K562 (cell line): ENCODE measurements at regions not wholly inside any gene's neighbourhood (a gene's known extent, or its start where the extent isn't known, plus 50 kb on each side); places are given as distances from the start of the nearest gene placed in this dataset.

Source experiments
- ATAC-seq: fragments of 200-7000 bp; cut with Tn5 transposase; 3 replicates; pipeline ENCODE4 v1.9.1; 2020; ENCODE audit warnings: moderate library complexity
- BruUV-seq: library from RNA; stranded (reverse); fragments of 400-500 nt; replicated peaks from 2 replicates; lab custom pipeline; 2021; lab: Mats Ljungman, UMichigan
- CTCF ChIA-PET: fragments of 300-600 bp; formaldehyde crosslinking; extraction: SDS; loops from one replicate; lab custom pipeline; 2021; ENCODE audit warnings: low intra/inter-chr PET ratio; lab: Yijun Ruan, JAX
- POLR2A ChIA-PET: fragments of 300-600, 350-650 bp; sonication (Branson Sonifier 250); formaldehyde crosslinking; extraction: SDS; loops from one replicate; lab custom pipeline; 2021; ENCODE audit warnings: antibody characterized with exemption, inconsistent platforms; lab: Yijun Ruan, JAX
- DNase-seq, 4 experiments: peaks; one replicate each; pipeline versions ENCODE4 v3.0.0 to v3.0.0-alpha.2; 2011 to 2018; ENCODE audit warnings: low spot score in 3 of 4, mixed read lengths in 3 of 4; ENCODE audit errors: extremely low read depth in 1 of 4
- FAIRE-seq: peaks from 2 replicates; lab custom pipeline; 2011; peaks lifted over from hg19 to GRCh38; lab: Jason Lieb, UNC
- H2AFZ ChIP-seq: 2 replicates; pipeline ENCODE4 v1.6.0; 2011; ENCODE audit warnings: low read depth, low read length, control low read depth, inconsistent platforms
- H3K27ac ChIP-seq: fragments of 200-600 bp; 3 replicates; pipeline ENCODE4 v1.8.0; 2011; ENCODE audit warnings: low read depth, mild to moderate bottlenecking, control low read depth, inconsistent platforms, low read length, moderate library complexity, mixed read lengths; ENCODE audit errors: extremely low read depth
- H3K27me3 ChIP-seq, 2 experiments: fragments of 300-600 bp in 1 of 2; 2 replicates in 1 of 2; 3 replicates in 1 of 2; pipeline versions ENCODE4 v1.6.0 to v1.8.0; 2011; ENCODE audit warnings: inconsistent platforms in 2 of 2, low read length in 2 of 2, mild to moderate bottlenecking in 1 of 2, mixed read lengths in 1 of 2, moderate library complexity in 1 of 2; ENCODE audit not compliant: control insufficient read depth in 2 of 2, insufficient read depth in 2 of 2
- H3K36me3 ChIP-seq: fragments of 300-600 bp; 3 replicates; pipeline ENCODE4 v1.8.0; 2011; ENCODE audit warnings: mild to moderate bottlenecking, low read length, inconsistent platforms; ENCODE audit not compliant: control insufficient read depth, insufficient read depth
- H3K4me1 ChIP-seq, 2 experiments: fragments of 200-600 bp in 1 of 2; replicated peaks in 1 of 2; 2 replicates in 1 of 2; 3 replicates in 1 of 2; pipeline versions ENCODE4 v1.5.1 to v1.8.0; 2011; ENCODE audit warnings: inconsistent platforms in 2 of 2, low read length in 2 of 2, mild to moderate bottlenecking in 1 of 2, mixed read lengths in 1 of 2, moderate library complexity in 1 of 2; ENCODE audit not compliant: control insufficient read depth in 2 of 2, insufficient read depth in 2 of 2
- H3K4me2 ChIP-seq: 2 replicates; pipeline ENCODE4 v1.6.1; 2011; ENCODE audit warnings: low read length, control low read depth, inconsistent platforms, mixed read lengths; ENCODE audit not compliant: insufficient read depth
- H3K4me3 ChIP-seq: fragments of 200-600 bp; sonication (generic), shearing (Covaris generic); 2 replicates; pipeline ENCODE4 v1.5.1; 2016; ENCODE audit warnings: control low read depth, inconsistent platforms
- H3K79me2 ChIP-seq: fragments of 200-600 bp; 3 replicates; pipeline ENCODE4 v1.8.0; 2011; ENCODE audit warnings: low read length, inconsistent platforms; ENCODE audit not compliant: control insufficient read depth, insufficient read depth
- H3K9ac ChIP-seq, 2 experiments: 2 replicates each; pipeline versions ENCODE4 v1.6.0 to v1.6.1; 2011; ENCODE audit warnings: low read depth in 2 of 2, low read length in 2 of 2, control low read depth in 1 of 2, inconsistent platforms in 1 of 2, mild to moderate bottlenecking in 1 of 2, mixed read lengths in 1 of 2; ENCODE audit not compliant: insufficient read depth in 1 of 2
- H3K9me1 ChIP-seq: one replicate; pipeline ENCODE4 v1.6.0; 2011; ENCODE audit warnings: inconsistent platforms, mild to moderate bottlenecking, low read length, moderate library complexity; ENCODE audit not compliant: control insufficient read depth, insufficient read depth
- H3K9me3 ChIP-seq: replicated peaks from 2 replicates; pipeline ENCODE4 v1.5.1; 2011; ENCODE audit warnings: low read depth, low read length, inconsistent platforms; ENCODE audit not compliant: control insufficient read depth, insufficient read depth
- H4K20me1 ChIP-seq: replicated peaks from 2 replicates; pipeline ENCODE4 v1.6.1; 2011; ENCODE audit warnings: low read length, inconsistent platforms, mixed read lengths; ENCODE audit not compliant: control insufficient read depth, insufficient read depth
- BRF2 ChIP-seq: IDR thresholded peaks from 3 replicates; pipeline ENCODE4 v1.6.1; 2011; ENCODE audit warnings: borderline replicate concordance, mild to moderate bottlenecking; ENCODE audit not compliant: insufficient read length, insufficient read depth
- CREB3L1 ChIP-seq: fragments of 450-650 bp; IDR thresholded peaks from 2 replicates; pipeline ENCODE4 v1.6.1; 2014; ENCODE audit warnings: low read depth, mild to moderate bottlenecking, moderate library complexity, borderline replicate concordance
- FOXJ3 ChIP-seq: sonication (generic); formaldehyde crosslinking; IDR thresholded peaks from 2 replicates; pipeline ENCODE4 v1.4.0; 2020; ENCODE audit warnings: mild to moderate bottlenecking, missing genetic modification reagents
- GATAD2B ChIP-seq: fragments of 450-650 bp; IDR thresholded peaks from 2 replicates; pipeline ENCODE4 v1.6.1; 2017; ENCODE audit warnings: mild to moderate bottlenecking, borderline replicate concordance
- HLTF ChIP-seq: fragments of 450-650 bp; IDR thresholded peaks from 2 replicates; pipeline ENCODE4 v1.6.1; 2016
- MAFK ChIP-seq: IDR thresholded peaks from 2 replicates; pipeline ENCODE4 v1.6.1; 2011; ENCODE audit warnings: low read length, improper control_type of control experiment
- PHB2 ChIP-seq: fragments of 450-650 bp; IDR thresholded peaks from 2 replicates; pipeline ENCODE4 v1.6.1; 2017; ENCODE audit warnings: low read depth
- SFPQ ChIP-seq: fragments of 200-400 bp; formaldehyde crosslinking; IDR thresholded peaks from 2 replicates; pipeline ENCODE4 v1.6.1; 2017; ENCODE audit warnings: mild to moderate bottlenecking, low read depth, low read length, moderate library complexity
- TAL1 ChIP-seq: fragments of 450-650 bp; IDR thresholded peaks from 2 replicates; pipeline ENCODE4 v1.6.1; 2016; ENCODE audit warnings: mild to moderate bottlenecking
- TSHZ1 ChIP-seq: fragments of 250-450 bp; sonication (Bioruptor Pico); IDR thresholded peaks from 2 replicates; pipeline ENCODE4 v1.4.0; 2020; ENCODE audit warnings: mild to moderate bottlenecking, moderate library complexity
- whole genome bisulfite sequencing: fragments of 100-300 bp; shearing (Covaris generic); methylation state at CpG from one replicate; pipeline ENCODE4 v1.1.6; 2016; ENCODE audit warnings: low coverage, mixed read lengths; ENCODE audit not compliant: insufficient coverage; ENCODE audit errors: missing lambda C conversion rate; 5-methylcytosine and 5-hydroxymethylcytosine counted together
- in situ Hi-C: fragments of 300-500 bp; cut with MboI; formaldehyde crosslinking; loops from 4 replicates; pipeline ENCODE4 v1.15.0; 2018; ENCODE audit warnings: inconsistent platforms, mixed read lengths
- intact Hi-C: fragments of 100-400 bp; cut with micrococcal nuclease; formaldehyde crosslinking; loops from 2 replicates; pipeline ENCODE4 v1.14.2; 2022

GRCh38 chr5:72018143-72018803, 89.0 kb upstream of the MAP1B start (continued):
- 0 out of 2 replicates have a peak, but pooled peaks have one; percentile 32 for TF ChIP-seq GATAD2B
- TF ChIP-seq HLTF = no peak
- peak; percentile 31; the same call in 1 of the 2 replicates for TF ChIP-seq MAFK
- TF ChIP-seq BRF2 = no peak
- TF ChIP-seq, all 486 proteins: peak for 13

- H3K4me2 ChIP-seq = no peak overlapping the region
- ATAC-seq (no peak), FAIRE-seq (no peak), DNase-seq (no peak)
- H2AFZ ChIP-seq = no peak overlapping the region
- ChIA-PET CTCF (no interaction called here), POLR2A (interaction anchor here (0.7 to 0.9 kb wide), 2 partner anchors 15 to 300 kb away, joined by 3 read pairs; partner anchors contain the start of genes MRPS27 and PTCD2)
- no peak overlapping the region for H3K27ac ChIP-seq
- H3K79me2 ChIP-seq = no peaks in the 10 kb centered on the region
- no TSS peak for BruUV-seq
- H3K27me3 ChIP-seq = 0 out of 5 replicates have a peak, but pooled peaks cover 0 to 8% of the 10 kb centered on the region in 2 experiments
- in situ Hi-C loops = no loop called here
- no peak overlapping the region for H3K4me3 ChIP-seq
- no peaks in the 10 kb centered on the region for H3K4me1 ChIP-seq
- H3K9me3 ChIP-seq = no peaks in the 10 kb centered on the region
- H3K36me3 ChIP-seq = no peaks in the 10 kb centered on the region
- WGBS = 7% methylated on average over 4 of the region's 4 CpGs
- intact Hi-C loops = no loop called here
- H3K9me1 ChIP-seq = no peaks in the 10 kb centered on the region
- no peak overlapping the region for H3K9ac ChIP-seq
- no peaks in the 10 kb centered on the region for H4K20me1 ChIP-seq
- TF ChIP-seq FOXJ3 (CRISPR knock-in tag) (no peak), SFPQ (no peak), TSHZ1 (CRISPR knock-in tag) (no peak), PHB2 (no peak), TAL1 (no peak), CREB3L1 (no peak)
Measured at GRCh38 chr5:72020161-72020983, 86.9 kb upstream of the MAP1B start.
